ENCODE measurements at regions not wholly inside any gene's neighbourhood (a gene's known extent, or its start where the extent isn't known, plus 50 kb on each side); places are given as distances from the start of the nearest gene placed in this dataset.

GRCh38 chr3:72044231-72044855 is 259.4 kb upstream of the PROK2 start:
- Histone ChIP-seq H4K8ac (ENCODE audit: low read depth, low read length) (no peak overlapping the region), H2AFZ (ENCODE audit: low read length) (no peak overlapping the region), H3K4ac (ENCODE audit: low read length) (no peak overlapping the region)

GRCh38 chr3:72043204-72044133 is 258.5 kb upstream of the PROK2 start:
- H2AFZ ChIP-seq (ENCODE audit: low read length), result no peak overlapping the region
- DNase-seq (ENCODE audit: low spot score), result no peak
- no peak overlapping the region for H4K91ac ChIP-seq (ENCODE audit: low read depth, low read length, poor library complexity)
- no peak overlapping the region for H2BK12ac ChIP-seq (ENCODE audit: low read length)
- H3K27ac ChIP-seq (replicated peaks; ENCODE audit: low read length), result no peak overlapping the region
- no peaks in the 10 kb centered on the region for H3K9me3 ChIP-seq (replicated peaks in 1 of 2; ENCODE audit: control insufficient read depth in 2 of 2, insufficient read depth in 1 of 2, low read depth in 1 of 2, low read length in 2 of 2)
- H3K18ac ChIP-seq (ENCODE audit: low read length), result no peak overlapping the region
- no peaks in the 10 kb centered on the region for H3K27me3 ChIP-seq (ENCODE audit: control insufficient read depth in 3 of 3, insufficient read depth in 3 of 3, low read depth in 1 of 3, low read length in 3 of 3)
- H3K4me1 ChIP-seq (ENCODE audit: control insufficient read depth in 2 of 2, insufficient read depth in 1 of 2, low read depth in 1 of 2, low read length in 2 of 2), result peaks cover 0 to 1% of the 10 kb centered on the region in 2 donors
- H2BK5ac ChIP-seq (ENCODE audit: low read length), result no peak overlapping the region
- H3K14ac ChIP-seq (ENCODE audit: low read length), result no peak overlapping the region
- no peak overlapping the region for H3K9ac ChIP-seq (ENCODE audit: low read depth, low read length, poor library complexity)
- no peaks in the 10 kb centered on the region for H3K79me1 ChIP-seq (ENCODE audit: low read depth, low read length)
- no CpG with 5 or more reads among the region's 3 CpGs for WGBS, 2 donors (ENCODE audit: extremely low coverage in 2 of 2, insufficient read length in 2 of 2, insufficient replicate concordance in 1 of 2)
- H2AK5ac ChIP-seq (ENCODE audit: low read depth, low read length), result no peak overlapping the region
- H2BK15ac ChIP-seq (ENCODE audit: low read length), result no peak overlapping the region
- H2BK120ac ChIP-seq (ENCODE audit: low read depth, low read length), result no peak overlapping the region
- H3K36me3 ChIP-seq (replicated peaks in 1 of 2; ENCODE audit: control insufficient read depth in 2 of 2, insufficient read depth in 2 of 2, low read length in 2 of 2), result no peaks in the 10 kb centered on the region
- no peak overlapping the region for H4K8ac ChIP-seq (ENCODE audit: low read depth, low read length)
- H3K4me2 ChIP-seq (ENCODE audit: insufficient read depth, low read length, poor library complexity, severe bottlenecking), result no peak overlapping the region
- H3K23ac ChIP-seq (ENCODE audit: low read depth, low read length, poor library complexity), result no peak overlapping the region
- no peak overlapping the region for H3K4ac ChIP-seq (ENCODE audit: low read length)
- H3K4me3 ChIP-seq (ENCODE audit: low read length in 2 of 2), result no peak overlapping the region

More at GRCh38 chr3:72044231-72044855, 259.4 kb upstream of the PROK2 start:
- H4K91ac ChIP-seq (ENCODE audit: low read depth, low read length, poor library complexity), result no peak overlapping the region
- no peak overlapping the region for H2BK5ac ChIP-seq (ENCODE audit: low read length)
- H3K23ac ChIP-seq (ENCODE audit: low read depth, low read length, poor library complexity), result no peak overlapping the region
- no peak overlapping the region for H2AK5ac ChIP-seq (ENCODE audit: low read depth, low read length)
- H2BK12ac ChIP-seq (ENCODE audit: low read length), result no peak overlapping the region
- no peak overlapping the region for H3K9ac ChIP-seq (ENCODE audit: low read depth, low read length, poor library complexity)
- no peak overlapping the region for H2BK120ac ChIP-seq (ENCODE audit: low read depth, low read length)
- H3K14ac ChIP-seq (ENCODE audit: low read length), result no peak overlapping the region
- no peaks in the 10 kb centered on the region for H3K27me3 ChIP-seq (ENCODE audit: control insufficient read depth in 3 of 3, insufficient read depth in 3 of 3, low read depth in 1 of 3, low read length in 3 of 3)
- DNase-seq (ENCODE audit: low spot score), result no peak
- no peaks in the 10 kb centered on the region for H3K9me3 ChIP-seq (replicated peaks in 1 of 2; ENCODE audit: control insufficient read depth in 2 of 2, insufficient read depth in 1 of 2, low read depth in 1 of 2, low read length in 2 of 2)
- no peak overlapping the region for H3K18ac ChIP-seq (ENCODE audit: low read length)
- no peak overlapping the region for H3K4me3 ChIP-seq (ENCODE audit: low read length in 2 of 2)
- no peak overlapping the region for H3K27ac ChIP-seq (replicated peaks; ENCODE audit: low read length)
- WGBS, 2 donors (ENCODE audit: extremely low coverage in 2 of 2, insufficient read length in 2 of 2, insufficient replicate concordance in 1 of 2), result no CpG with 5 or more reads among the region's 7 CpGs
- H3K4me2 ChIP-seq (ENCODE audit: insufficient read depth, low read length, poor library complexity, severe bottlenecking), result no peak overlapping the region
- no peak overlapping the region for H2BK15ac ChIP-seq (ENCODE audit: low read length)
- no peaks in the 10 kb centered on the region for H3K36me3 ChIP-seq (replicated peaks in 1 of 2; ENCODE audit: control insufficient read depth in 2 of 2, insufficient read depth in 2 of 2, low read length in 2 of 2)
- H3K4me1 ChIP-seq (ENCODE audit: control insufficient read depth in 2 of 2, insufficient read depth in 1 of 2, low read depth in 1 of 2, low read length in 2 of 2), result peaks cover 0 to 1% of the 10 kb centered on the region in 2 donors
- no peaks in the 10 kb centered on the region for H3K79me1 ChIP-seq (ENCODE audit: low read depth, low read length)

- Histone ChIP-seq H3K14ac (ENCODE audit: low read length) (no peak overlapping the region), H3K4me3 (ENCODE audit: low read length in 2 of 2) (no peak overlapping the region), H3K4me2 (ENCODE audit: insufficient read depth, low read length, poor library complexity, severe bottlenecking) (no peak overlapping the region), H3K4me1 (ENCODE audit: control insufficient read depth in 2 of 2, insufficient read depth in 1 of 2, low read depth in 1 of 2, low read length in 2 of 2) (peaks cover 0 to 1% of the 10 kb centered on the region in 2 donors), H2BK15ac (ENCODE audit: low read length) (no peak overlapping the region), H4K91ac (ENCODE audit: low read depth, low read length, poor library complexity) (no peak overlapping the region), H2AK5ac (ENCODE audit: low read depth, low read length) (no peak overlapping the region), H3K23ac (ENCODE audit: low read depth, low read length, poor library complexity) (no peak overlapping the region), H2BK5ac (ENCODE audit: low read length) (no peak overlapping the region), H2BK120ac (ENCODE audit: low read depth, low read length) (no peak overlapping the region), H3K27me3 (ENCODE audit: control insufficient read depth in 3 of 3, insufficient read depth in 3 of 3, low read depth in 1 of 3, low read length in 3 of 3) (no peaks in the 10 kb centered on the region), H2BK12ac (ENCODE audit: low read length) (no peak overlapping the region), H3K18ac (ENCODE audit: low read length) (no peak overlapping the region), H4K8ac (ENCODE audit: low read depth, low read length) (no peak overlapping the region), H3K36me3 (replicated peaks in 1 of 2; ENCODE audit: control insufficient read depth in 2 of 2, insufficient read depth in 2 of 2, low read length in 2 of 2) (no peaks in the 10 kb centered on the region), H3K9ac (ENCODE audit: low read depth, low read length, poor library complexity) (no peak overlapping the region), H2AFZ (ENCODE audit: low read length) (no peak overlapping the region), H3K9me3 (replicated peaks in 1 of 2; ENCODE audit: control insufficient read depth in 2 of 2, insufficient read depth in 1 of 2, low read depth in 1 of 2, low read length in 2 of 2) (no peaks in the 10 kb centered on the region), H3K27ac (replicated peaks; ENCODE audit: low read length) (no peak overlapping the region), H3K79me1 (ENCODE audit: low read depth, low read length) (no peaks in the 10 kb centered on the region), H3K4ac (ENCODE audit: low read length) (no peak overlapping the region)
- no CpG with 5 or more reads among the region's 7 CpGs for WGBS, 2 donors (ENCODE audit: extremely low coverage in 2 of 2, insufficient read length in 2 of 2, insufficient replicate concordance in 1 of 2)
- DNase-seq (ENCODE audit: low spot score), result no peak
Observed at GRCh38 chr3:72042397-72043203, 257.7 kb upstream of the PROK2 start.

All from neuronal stem cell (in vitro differentiated cells).